HEK293T (cell line): ENCODE measurements at regions not wholly inside any gene's neighbourhood (a gene's known extent, or its start where the extent isn't known, plus 50 kb on each side); places are given as distances from the start of the nearest gene placed in this dataset.

Experiments used
- ARNT ChIP-seq: fragments of 450-650 bp; IDR thresholded peaks from 2 replicates; pipeline ENCODE4 v1.6.1; 2017; ENCODE audit warnings: mild to moderate bottlenecking
- BHLHE40 ChIP-seq: fragments of 450-650 bp; IDR thresholded peaks from 2 replicates; pipeline ENCODE4 v1.6.1; 2016; ENCODE audit warnings: mild to moderate bottlenecking, moderate library complexity, borderline replicate concordance
- CTBP1 ChIP-seq: fragments of 450-650 bp; IDR thresholded peaks from 2 replicates; pipeline ENCODE4 v1.6.1; 2016; ENCODE audit warnings: borderline replicate concordance
- ELF4 ChIP-seq: fragments of 450-650 bp; IDR thresholded peaks from 2 replicates; pipeline ENCODE4 v1.6.1; 2017; ENCODE audit warnings: antibody characterized with exemption
- FOXA1 ChIP-seq: fragments of 450-650 bp; IDR thresholded peaks from 2 replicates; pipeline ENCODE4 v1.6.1; 2016; ENCODE audit warnings: mild to moderate bottlenecking
- FOXK2 ChIP-seq: fragments of 450-650 bp; IDR thresholded peaks from 2 replicates; pipeline ENCODE4 v1.6.1; 2016; ENCODE audit warnings: mild to moderate bottlenecking
- L3MBTL2 ChIP-seq: fragments of 450-650 bp; conservative IDR thresholded peaks from 2 replicates; pipeline ENCODE4 v1.6.1; 2016; ENCODE audit warnings: mild to moderate bottlenecking
- SP1 ChIP-seq: fragments of 450-650 bp; IDR thresholded peaks from 2 replicates; pipeline ENCODE4 v1.6.1; 2017
- SUZ12 ChIP-seq: fragments of 450-650 bp; IDR thresholded peaks from 2 replicates; pipeline ENCODE4 v1.6.1; 2016; ENCODE audit warnings: mild to moderate bottlenecking
- TARDBP ChIP-seq: fragments of 450-650 bp; IDR thresholded peaks from 2 replicates; pipeline ENCODE4 v1.6.1; 2016
- ZNF384 ChIP-seq: fragments of 450-650 bp; IDR thresholded peaks from 2 replicates; pipeline ENCODE4 v1.6.1; 2016

DNA sequence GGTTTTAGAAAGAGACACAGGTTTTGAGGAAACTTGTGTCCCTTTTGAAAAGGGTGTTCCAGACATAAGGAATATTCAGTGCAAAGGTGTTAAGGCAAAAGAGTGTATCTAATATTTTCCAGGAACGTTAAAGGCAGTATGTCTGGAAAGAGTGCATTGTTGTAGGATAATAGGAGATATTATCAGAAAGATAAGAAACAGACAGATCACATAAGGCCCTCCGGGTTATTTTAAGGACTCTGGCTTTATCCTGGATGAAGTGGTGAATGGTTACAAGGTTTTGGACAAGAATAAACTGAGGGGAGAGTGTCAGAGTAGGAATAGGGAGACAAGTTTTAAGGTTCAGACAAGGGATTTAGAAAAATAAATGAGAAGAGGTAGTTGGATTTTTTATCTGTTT, 493.7 kb upstream of the GRM7 start:
- TF ChIP-seq ELF4 (no peak), TARDBP (no peak), FOXA1 (no peak), ARNT (no peak), FOXK2 (no peak), BHLHE40 (no peak), L3MBTL2 (no peak), ZNF384 (no peak), CTBP1 (no peak), SP1 (no peak), SUZ12 (no peak)
